GM18505 (cell line): ENCODE measurements at regions not wholly inside any gene's neighbourhood (a gene's known extent, or its start where the extent isn't known, plus 50 kb on each side); places are given as distances from the start of the nearest gene placed in this dataset.
"Not testable (repeated sequence)": the region's sequence is repeated elsewhere in the genome, so short reads cannot be mapped to it uniquely, and the experiment has no call there.

Source experiments
- ATAC-seq: cut with Tn5 transposase; IDR thresholded peaks from one replicate; pipeline ENCODE4 v1.9.1; 2021; ENCODE audit not compliant: unreplicated experiment
- POLR2A ChIP-seq: IDR thresholded peaks from 4 replicates; pipeline ENCODE4 v1.6.1; 2011; ENCODE audit warnings: borderline replicate concordance; ENCODE audit not compliant: insufficient read depth, insufficient read length; ENCODE audit errors: extremely low read depth

GRCh38 chr12:102691773-102692555 lies 211.6 kb upstream of the IGF1 start:
- TF ChIP-seq POLR2A, result no peak
- ATAC-seq, result no peak

- no peak for TF ChIP-seq POLR2A
Observed at GRCh38 chr12:102690253-102690652, 209.9 kb upstream of the IGF1 start.

GRCh38 chr12:102689701-102690100 lies 209.3 kb upstream of the IGF1 start:
- no peak for TF ChIP-seq POLR2A
- ATAC-seq, result no peak

More at GRCh38 chr12:102690253-102690652, 209.9 kb upstream of the IGF1 start:
- no peak for ATAC-seq

GRCh38 chr12:102687523-102687922 lies 207.2 kb upstream of the IGF1 start:
- no peak for ATAC-seq
- no peak for TF ChIP-seq POLR2A

GRCh38 chr12:102685841-102686240 lies 205.5 kb upstream of the IGF1 start:
- no peak for ATAC-seq
- no peak for TF ChIP-seq POLR2A

- ATAC-seq, result no peak
- no peak for TF ChIP-seq POLR2A
Observed at GRCh38 chr12:102685172-102685571, 204.8 kb upstream of the IGF1 start.

- ATAC-seq, result no peak
- TF ChIP-seq POLR2A, result no peak
Observed at GRCh38 chr12:102682366-102683289, 202.3 kb upstream of the IGF1 start.

- TF ChIP-seq POLR2A, result no peak
- ATAC-seq, result no peak
Observed at GRCh38 chr12:102681747-102682146, 201.4 kb upstream of the IGF1 start.

GRCh38 chr12:102681309-102681708 lies 200.9 kb upstream of the IGF1 start:
- TF ChIP-seq POLR2A, result no peak
- ATAC-seq, result no peak

- no peak for TF ChIP-seq POLR2A
- ATAC-seq, result no peak
Observed at GRCh38 chr12:102680304-102680703, 199.9 kb upstream of the IGF1 start.

GRCh38 chr12:102676812-102677211 lies 196.4 kb upstream of the IGF1 start:
- no peak for ATAC-seq
- TF ChIP-seq POLR2A, result no peak

- ATAC-seq, result no peak
- TF ChIP-seq POLR2A, result no peak
Observed at GRCh38 chr12:102675672-102676071, 195.3 kb upstream of the IGF1 start.

- ATAC-seq, result no peak
- no peak for TF ChIP-seq POLR2A
Observed at GRCh38 chr12:102673606-102674005, 193.2 kb upstream of the IGF1 start.

- ATAC-seq, result not testable (repeated sequence)
Observed at GRCh38 chr12:102672212-102672611, 191.8 kb upstream of the IGF1 start.
